H9 (cell line): ENCODE measurements at regions not wholly inside any gene's neighbourhood (a gene's known extent, or its start where the extent isn't known, plus 50 kb on each side); places are given as distances from the start of the nearest gene placed in this dataset.

Source experiments
- DNase-seq: peaks from one replicate; pipeline ENCODE4 v3.0.0-alpha.2; 2017
- H2AFZ ChIP-seq: one replicate; pipeline ENCODE4 v1.6.1; 2013; ENCODE audit warnings: mild to moderate bottlenecking, low read length, control low read depth, moderate library complexity
- H2AK5ac ChIP-seq: 2 replicates; pipeline ENCODE4 v1.6.1; 2013; ENCODE audit warnings: low read length, control low read depth, mixed read lengths; ENCODE audit not compliant: insufficient read length
- H2BK120ac ChIP-seq: one replicate; pipeline ENCODE4 v1.6.1; 2013; ENCODE audit warnings: low read depth, mild to moderate bottlenecking, low read length, control low read depth, inconsistent platforms; ENCODE audit not compliant: poor library complexity, severe bottlenecking
- H2BK12ac ChIP-seq: 2 replicates; pipeline ENCODE4 v1.6.1; 2013; ENCODE audit warnings: low read length, control low read depth, mixed read lengths, low read depth; ENCODE audit not compliant: insufficient read length
- H2BK15ac ChIP-seq: 2 replicates; pipeline ENCODE4 v1.6.1; 2013; ENCODE audit warnings: low read depth, low read length, control low read depth
- H2BK20ac ChIP-seq: one replicate; pipeline ENCODE4 v1.6.1; 2013; ENCODE audit warnings: low read depth, mild to moderate bottlenecking, low read length, control low read depth, inconsistent platforms; ENCODE audit not compliant: poor library complexity, severe bottlenecking
- H2BK5ac ChIP-seq: 2 replicates; pipeline ENCODE4 v1.6.1; 2013; ENCODE audit warnings: low read length, control low read depth, mixed read lengths; ENCODE audit not compliant: insufficient read length
- H3K14ac ChIP-seq: 2 replicates; pipeline ENCODE4 v1.6.1; 2013; ENCODE audit warnings: low read length, control low read depth; ENCODE audit not compliant: insufficient read depth
- H3K18ac ChIP-seq: 2 replicates; pipeline ENCODE4 v1.6.1; 2013; ENCODE audit warnings: low read depth, mild to moderate bottlenecking, mixed read lengths, low read length, control low read depth; ENCODE audit not compliant: insufficient read length
- H3K23ac ChIP-seq: 2 replicates; pipeline ENCODE4 v1.6.1; 2013; ENCODE audit warnings: low read length, control low read depth, mixed read lengths, low read depth; ENCODE audit not compliant: insufficient read length
- H3K23me2 ChIP-seq: 2 replicates; pipeline ENCODE4 v1.6.1; 2013; ENCODE audit warnings: low read depth, mild to moderate bottlenecking, mixed read lengths, low read length, control low read depth; ENCODE audit not compliant: insufficient read length, poor library complexity, severe bottlenecking
- H3K27ac ChIP-seq: 2 replicates; pipeline ENCODE4 v1.5.1; 2013; ENCODE audit warnings: low read length, control low read depth, mixed read lengths, low read depth; ENCODE audit not compliant: insufficient read length
- H3K27me3 ChIP-seq: 2 replicates; pipeline ENCODE4 v1.6.1; 2013; ENCODE audit warnings: low read length, control low read depth, inconsistent platforms; ENCODE audit not compliant: insufficient read depth
- H3K4ac ChIP-seq: 2 replicates; pipeline ENCODE4 v1.6.1; 2013; ENCODE audit warnings: low read depth, mild to moderate bottlenecking, control low read depth, inconsistent platforms, low read length, moderate library complexity
- H3K4me1 ChIP-seq: 2 replicates; pipeline ENCODE4 v1.6.1; 2013; ENCODE audit warnings: low read length, control low read depth, inconsistent platforms; ENCODE audit not compliant: insufficient read depth
- H3K4me2 ChIP-seq: 2 replicates; pipeline ENCODE4 v1.6.1; 2013; ENCODE audit warnings: low read length, control low read depth, mixed read lengths; ENCODE audit not compliant: insufficient read length, insufficient read depth
- H3K56ac ChIP-seq: 2 replicates; pipeline ENCODE4 v1.6.1; 2013; ENCODE audit warnings: low read depth, mild to moderate bottlenecking, mixed read lengths, low read length, control low read depth; ENCODE audit not compliant: insufficient read length
- H3K79me1 ChIP-seq: 2 replicates; pipeline ENCODE4 v1.6.1; 2013; ENCODE audit warnings: low read depth, mild to moderate bottlenecking, moderate library complexity, low read length, control low read depth, inconsistent platforms; ENCODE audit not compliant: insufficient read depth, poor library complexity, severe bottlenecking
- H3K79me2 ChIP-seq: 2 replicates; pipeline ENCODE4 v1.6.1; 2013; ENCODE audit warnings: low read length, control low read depth, inconsistent platforms; ENCODE audit not compliant: insufficient read depth
- H3K9ac ChIP-seq: 2 replicates; pipeline ENCODE4 v1.6.1; 2013; ENCODE audit warnings: low read length, control low read depth, mixed read lengths; ENCODE audit not compliant: insufficient read length; ENCODE audit errors: extremely low read depth
- H3K9me3 ChIP-seq: one replicate; pipeline ENCODE4 v1.6.1; 2013; ENCODE audit warnings: low read depth, low read length, inconsistent platforms; ENCODE audit not compliant: control insufficient read depth
- H3T11ph ChIP-seq: one replicate; pipeline ENCODE4 v1.6.1; 2013; ENCODE audit warnings: mild to moderate bottlenecking, low read length, control low read depth, inconsistent platforms
- H4K20me1 ChIP-seq: one replicate; pipeline ENCODE4 v1.6.1; 2013; ENCODE audit not compliant: control insufficient read depth, insufficient read length, insufficient read depth
- H4K5ac ChIP-seq: 2 replicates; pipeline ENCODE4 v1.6.1; 2013; ENCODE audit warnings: low read depth, mild to moderate bottlenecking, mixed read lengths, low read length, control low read depth; ENCODE audit not compliant: insufficient read length
- H4K8ac ChIP-seq: replicated peaks from 2 replicates; pipeline ENCODE4 v1.6.1; 2013; ENCODE audit warnings: low read length, control low read depth, mixed read lengths, low read depth; ENCODE audit not compliant: insufficient read length
- H4K91ac ChIP-seq: 2 replicates; pipeline ENCODE4 v1.6.1; 2013; ENCODE audit warnings: low read depth, mild to moderate bottlenecking, moderate library complexity, mixed read lengths, low read length, control low read depth; ENCODE audit not compliant: insufficient read length
- H3K27ac Mint-ChIP-seq, 3 experiments: 2 replicates in 2 of 3; 3 replicates in 1 of 3; pipeline ENCODE4 v1.8.0; 2020 to 2021; ENCODE audit warnings: mixed read lengths in 3 of 3, mild to moderate bottlenecking in 1 of 3, moderate library complexity in 1 of 3
- H3K27me3 Mint-ChIP-seq: 2 replicates; pipeline ENCODE4 v1.8.0; 2021; ENCODE audit warnings: low read depth, mild to moderate bottlenecking, moderate library complexity, mixed read lengths
- H3K36me3 Mint-ChIP-seq, 3 experiments: 2 replicates in 2 of 3; 3 replicates in 1 of 3; pipeline ENCODE4 v1.8.0; 2020 to 2021; ENCODE audit warnings: low read depth in 3 of 3, mixed read lengths in 3 of 3; ENCODE audit not compliant: insufficient read depth in 1 of 3
- H3K4me1 Mint-ChIP-seq, 2 experiments: 2 replicates each; pipeline ENCODE4 v1.8.0; 2020; ENCODE audit warnings: mixed read lengths in 2 of 2
- H3K4me3 Mint-ChIP-seq, 2 experiments: 2 replicates in 1 of 2; 3 replicates in 1 of 2; pipeline ENCODE4 v1.8.0; 2020 to 2021; ENCODE audit warnings: mild to moderate bottlenecking in 2 of 2, mixed read lengths in 2 of 2, moderate library complexity in 1 of 2
- H3K9me3 Mint-ChIP-seq, 2 experiments: 2 replicates in 1 of 2; 3 replicates in 1 of 2; pipeline ENCODE4 v1.8.0; 2020; ENCODE audit warnings: mild to moderate bottlenecking in 2 of 2, mixed read lengths in 2 of 2, moderate library complexity in 1 of 2
- CTCF ChIP-seq: fragments of 200-600 bp; sonication (generic); conservative IDR thresholded peaks from 3 replicates; pipeline ENCODE4 v1.8.0; 2021; ENCODE audit warnings: antibody characterized with exemption, mild to moderate bottlenecking
- WGBS: extraction: QIAGEN DNeasy Blood & Tissue Kit; methylation state at CpG from one replicate; pipeline ENCODE4 v1.1.7; 2013; ENCODE audit warnings: missing lambda C conversion rate, low lambda C conversion rate, mixed read lengths; ENCODE audit not compliant: insufficient read length; ENCODE audit errors: extremely low coverage; 5-methylcytosine and 5-hydroxymethylcytosine counted together

DNA sequence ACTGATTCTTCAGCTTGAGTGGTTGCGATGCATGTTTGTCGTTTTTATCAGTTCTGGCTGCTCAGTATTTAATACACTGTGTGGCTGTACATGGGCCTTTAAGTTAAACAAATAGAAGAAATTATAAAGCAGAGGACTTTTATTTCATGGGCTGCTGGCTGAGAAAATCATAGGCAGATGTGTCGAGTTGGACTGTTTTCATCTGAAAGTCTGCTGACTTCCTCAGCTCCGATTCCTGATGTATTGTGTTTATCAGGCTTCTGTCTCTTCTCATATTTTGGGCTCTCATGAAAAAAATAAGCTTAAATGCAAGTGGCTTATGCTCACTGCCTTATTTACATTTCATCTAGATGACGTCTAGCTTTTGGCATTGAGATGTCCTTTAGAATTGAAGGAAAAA is 129.5 kb upstream of the GGTLC1 start:
- TF ChIP-seq CTCF: no peak
- Histone ChIP-seq H3K56ac (no peak overlapping the region), H3K18ac (no peak overlapping the region), H2AK5ac (no peak overlapping the region), H3K27me3 (no peaks in the 10 kb centered on the region), H3K4me2 (no peak overlapping the region), H2BK12ac (no peak overlapping the region), H3K4me1 (no peaks in the 10 kb centered on the region), H3K9me3 (no peaks in the 10 kb centered on the region), H4K20me1 (no peaks in the 10 kb centered on the region), H3K14ac (no peak overlapping the region), H4K91ac (no peak overlapping the region), H2BK120ac (no peak overlapping the region), H2AFZ (no peak overlapping the region), H4K5ac (no peak overlapping the region), H3K9ac (no peak overlapping the region), H3K79me2 (no peaks in the 10 kb centered on the region), H3T11ph (no peak overlapping the region), H2BK15ac (no peak overlapping the region), H2BK5ac (no peak overlapping the region), H3K23me2 (no peaks in the 10 kb centered on the region), H2BK20ac (no peak overlapping the region), H3K27ac (no peak overlapping the region), H4K8ac (no peak overlapping the region), H3K23ac (no peak overlapping the region), H3K4ac (no peak overlapping the region), H3K79me1 (no peaks in the 10 kb centered on the region)
- no CpG with 5 or more reads among the region's 5 CpGs for WGBS
- Mint-ChIP-seq H3K36me3 (no peaks in the 10 kb centered on the region; a peak in 1 of 7 replicates), H3K27me3 (peaks cover 2% of the 10 kb centered on the region), H3K4me1 (peaks cover 5 to 6% of the 10 kb centered on the region in 2 experiments; a peak in 3 of 4 replicates), H3K9me3 (no peaks in the 10 kb centered on the region), H3K4me3 (no peak overlapping the region), H3K27ac (no peak overlapping the region)
- DNase-seq: no peak
